H1 (cell line): ENCODE measurements at regions not wholly inside any gene's neighbourhood (a gene's known extent, or its start where the extent isn't known, plus 50 kb on each side); places are given as distances from the start of the nearest gene placed in this dataset.

Experiments
- BCL11A ChIP-seq, 2 experiments: IDR thresholded peaks; one replicate each; pipeline ENCODE4 v1.6.1; 2011; ENCODE audit warnings: low read depth in 2 of 2, low read length in 2 of 2, mild to moderate bottlenecking in 2 of 2
- TF ChIP-seq, protein P1 (sequence below): IDR thresholded peaks from 2 replicates; pipeline ENCODE4 v1.6.1; 2012; ENCODE audit warnings: inconsistent platforms

- TF ChIP-seq, protein P1, sequence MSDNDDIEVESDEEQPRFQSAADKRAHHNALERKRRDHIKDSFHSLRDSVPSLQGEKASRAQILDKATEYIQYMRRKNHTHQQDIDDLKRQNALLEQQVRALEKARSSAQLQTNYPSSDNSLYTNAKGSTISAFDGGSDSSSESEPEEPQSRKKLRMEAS: no peak
- no peak for TF ChIP-seq BCL11A (IDR thresholded peaks at IDR 0.05; ENCODE audit: low read depth in 2 of 2, low read length in 2 of 2)
Measured at GRCh38 chr16:6258056-6258455, 1074.6 kb upstream of the RBFOX1 start.
